Body of pancreas (tissue), 4 donors: ENCODE measurements at regions not wholly inside any gene's neighbourhood (a gene's known extent, or its start where the extent isn't known, plus 50 kb on each side); places are given as distances from the start of the nearest gene placed in this dataset.

Experiments
- POLR2A ChIP-seq, 3 donors: fragments of 450-650 bp; IDR thresholded peaks; one replicate each; pipeline ENCODE4 v1.6.1; 2016; ENCODE audit warnings: antibody characterized with exemption in 3 of 3, mild to moderate bottlenecking in 2 of 3
- TF ChIP-seq, protein P1 (sequence below), 7 experiments: fragments of 450-650 bp in 4 of 7; fragments of 200-600 bp in 3 of 7; sonication (generic) in 3 of 7; IDR thresholded peaks; one replicate each; pipeline ENCODE4 v1.5.1; 2016 to 2019; ENCODE audit warnings: antibody characterized with exemption in 7 of 7

GRCh38 chr4:167802463-167803212 is 289.7 kb upstream of the ANXA10 start:
- TF ChIP-seq, protein P1, sequence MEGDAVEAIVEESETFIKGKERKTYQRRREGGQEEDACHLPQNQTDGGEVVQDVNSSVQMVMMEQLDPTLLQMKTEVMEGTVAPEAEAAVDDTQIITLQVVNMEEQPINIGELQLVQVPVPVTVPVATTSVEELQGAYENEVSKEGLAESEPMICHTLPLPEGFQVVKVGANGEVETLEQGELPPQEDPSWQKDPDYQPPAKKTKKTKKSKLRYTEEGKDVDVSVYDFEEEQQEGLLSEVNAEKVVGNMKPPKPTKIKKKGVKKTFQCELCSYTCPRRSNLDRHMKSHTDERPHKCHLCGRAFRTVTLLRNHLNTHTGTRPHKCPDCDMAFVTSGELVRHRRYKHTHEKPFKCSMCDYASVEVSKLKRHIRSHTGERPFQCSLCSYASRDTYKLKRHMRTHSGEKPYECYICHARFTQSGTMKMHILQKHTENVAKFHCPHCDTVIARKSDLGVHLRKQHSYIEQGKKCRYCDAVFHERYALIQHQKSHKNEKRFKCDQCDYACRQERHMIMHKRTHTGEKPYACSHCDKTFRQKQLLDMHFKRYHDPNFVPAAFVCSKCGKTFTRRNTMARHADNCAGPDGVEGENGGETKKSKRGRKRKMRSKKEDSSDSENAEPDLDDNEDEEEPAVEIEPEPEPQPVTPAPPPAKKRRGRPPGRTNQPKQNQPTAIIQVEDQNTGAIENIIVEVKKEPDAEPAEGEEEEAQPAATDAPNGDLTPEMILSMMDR (IDR thresholded peaks at IDR 0.05) = no peak
- no peak for TF ChIP-seq POLR2A (IDR thresholded peaks at IDR 0.05)
